GM18505 (cell line): ENCODE measurements at regions not wholly inside any gene's neighbourhood (a gene's known extent, or its start where the extent isn't known, plus 50 kb on each side); places are given as distances from the start of the nearest gene placed in this dataset.
"Not testable (repeated sequence)": the region's sequence is repeated elsewhere in the genome, so short reads cannot be mapped to it uniquely, and the experiment has no call there.

Experiments used
- ATAC-seq: cut with Tn5 transposase; IDR thresholded peaks from one replicate; pipeline ENCODE4 v1.9.1; 2021; ENCODE audit not compliant: unreplicated experiment
- POLR2A ChIP-seq: IDR thresholded peaks from 4 replicates; pipeline ENCODE4 v1.6.1; 2011; ENCODE audit warnings: borderline replicate concordance; ENCODE audit not compliant: insufficient read depth, insufficient read length; ENCODE audit errors: extremely low read depth

DNA sequence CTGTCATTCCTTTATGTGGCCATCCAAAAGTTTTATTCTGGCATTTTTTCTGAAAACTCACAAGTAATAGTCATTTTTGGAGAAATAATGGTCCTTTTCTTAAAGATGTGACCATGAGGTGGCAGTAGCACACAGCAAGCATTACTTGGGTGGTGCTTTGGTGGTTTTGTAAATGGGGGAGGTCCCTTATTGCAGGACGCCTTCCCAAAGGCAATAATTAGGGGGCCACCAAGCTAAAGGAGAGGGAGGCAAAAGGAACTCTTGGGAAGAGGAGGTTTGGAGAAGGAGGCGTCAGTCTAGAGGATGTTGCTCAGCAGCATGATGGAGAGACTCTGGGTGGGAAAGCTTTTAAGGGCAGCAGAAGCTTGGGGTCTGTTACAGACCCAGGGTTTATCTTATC lies 422.6 kb upstream of the MMS22L start:
- no peak for ATAC-seq
- no peak for TF ChIP-seq POLR2A

DNA sequence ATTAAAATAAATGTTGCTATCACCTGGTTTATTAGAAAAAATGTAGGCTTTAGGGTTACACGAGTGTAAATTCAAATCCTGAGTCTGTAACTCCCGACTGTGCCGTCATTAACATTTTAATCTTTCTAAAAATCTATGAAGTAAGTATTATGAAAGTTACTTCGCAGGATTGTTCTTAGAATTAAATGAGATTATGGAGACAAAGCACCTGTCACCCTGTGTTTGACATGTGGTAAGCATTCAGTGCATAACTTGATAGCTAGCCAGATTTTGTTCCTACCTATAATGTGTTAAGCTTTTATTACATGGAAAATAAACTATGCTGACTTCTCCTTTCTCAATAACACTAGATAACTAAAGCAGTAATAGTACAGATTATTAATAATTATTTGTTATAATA lies 429.7 kb upstream of the MMS22L start:
- no peak for ATAC-seq
- no peak for TF ChIP-seq POLR2A

DNA sequence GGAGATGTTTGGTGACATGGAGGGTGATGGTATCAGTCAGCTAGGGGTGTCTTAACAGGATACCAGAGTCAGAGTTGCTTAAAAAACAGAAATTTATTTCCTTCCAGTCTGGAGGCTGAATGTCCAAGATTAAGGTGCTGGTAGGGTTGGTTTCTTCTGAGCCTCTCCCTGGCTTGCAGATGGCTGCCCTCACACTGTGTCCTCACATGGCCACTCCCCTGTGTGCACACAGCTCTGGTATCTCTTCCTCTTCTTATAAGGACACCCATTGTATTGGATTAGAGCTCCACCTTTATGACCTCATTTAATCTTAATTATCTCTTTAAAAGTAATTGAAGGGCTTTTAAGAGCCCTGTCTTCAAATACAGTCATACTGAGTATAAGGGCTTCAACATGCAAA lies 431.8 kb upstream of the MMS22L start:
- no peak for ATAC-seq

DNA sequence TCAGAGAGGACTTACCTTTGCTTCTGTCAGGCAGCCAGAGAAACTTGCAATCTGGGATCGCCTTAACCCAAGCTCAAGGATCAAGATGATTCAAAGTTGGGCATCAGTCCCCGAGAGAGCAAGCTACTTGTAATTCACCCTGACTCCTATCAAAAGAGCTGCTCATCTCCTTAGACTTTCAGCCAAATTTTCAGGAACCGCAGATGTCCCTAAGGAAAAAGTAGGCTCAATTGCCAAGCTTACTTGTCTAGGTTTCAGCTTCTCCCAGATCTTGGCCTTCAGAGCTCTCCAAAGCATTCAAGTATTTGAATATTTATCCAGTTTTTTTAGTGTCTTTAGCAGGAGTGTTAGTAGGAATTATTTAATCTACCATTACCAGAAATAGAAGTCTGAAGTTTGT lies 434.1 kb upstream of the MMS22L start:
- no peak for TF ChIP-seq POLR2A
- ATAC-seq, result no peak

More for the DNA sequence above, 431.8 kb upstream of the MMS22L start:
- no peak for TF ChIP-seq POLR2A

DNA sequence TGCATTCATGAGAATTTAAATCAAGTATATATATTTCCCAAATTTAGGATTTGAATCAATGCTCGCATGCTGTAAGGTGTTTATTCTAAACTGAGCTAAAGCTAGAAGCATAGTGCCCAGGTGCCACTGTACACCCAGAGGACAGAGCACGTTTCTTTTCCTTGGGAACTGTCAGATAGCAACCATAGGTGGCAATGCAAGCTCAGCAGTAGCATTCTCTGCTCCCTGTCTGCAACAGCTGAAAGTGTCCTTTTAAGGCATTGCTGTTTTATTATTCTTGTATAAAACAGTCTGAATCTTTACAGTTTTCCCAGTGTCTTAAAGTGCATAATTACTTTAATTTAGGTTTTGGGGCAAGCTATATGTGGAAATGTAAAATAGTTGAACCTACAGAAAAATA lies 443.4 kb upstream of the MMS22L start:
- no peak for TF ChIP-seq POLR2A
- no peak for ATAC-seq

DNA sequence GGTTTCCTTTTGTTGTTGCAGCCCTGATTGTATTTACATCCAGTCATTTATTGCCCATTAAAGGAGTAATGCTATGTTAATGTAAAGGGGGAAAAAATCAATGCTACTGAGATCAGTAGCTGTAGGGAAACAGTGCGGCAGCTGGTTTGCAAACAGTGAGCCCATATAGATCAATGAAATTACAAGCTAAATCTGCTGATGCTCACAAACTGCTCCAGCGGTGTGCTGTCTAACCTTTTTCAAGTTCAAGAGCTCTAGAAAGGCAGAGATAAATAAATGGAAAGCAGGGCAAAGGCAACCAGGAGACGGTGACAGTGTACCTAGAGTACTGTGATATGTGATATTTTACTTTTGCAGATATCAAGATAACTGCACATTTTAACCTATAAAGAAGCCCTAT lies 449.0 kb upstream of the MMS22L start:
- TF ChIP-seq POLR2A, result no peak
- ATAC-seq, result no peak

DNA sequence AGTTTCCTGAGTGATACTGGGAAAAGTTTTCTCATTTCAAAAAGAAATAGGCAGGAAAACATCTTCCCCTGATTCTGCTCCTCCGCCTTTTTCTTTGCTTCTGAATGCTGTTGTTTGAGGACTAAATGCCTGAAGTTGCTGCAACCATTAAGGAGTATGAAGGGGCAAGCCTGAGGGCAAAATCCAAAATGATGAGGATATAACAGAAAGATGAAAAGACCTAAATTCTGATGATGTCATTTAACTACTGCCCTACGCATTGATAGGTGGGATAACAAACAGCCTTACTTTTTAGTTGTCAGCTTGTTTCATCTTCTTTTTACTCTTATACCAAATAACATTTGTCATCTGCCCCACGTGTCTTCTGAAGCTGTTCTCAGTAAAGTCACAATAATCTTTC lies 474.6 kb upstream of the MMS22L start:
- TF ChIP-seq POLR2A, result no peak
- ATAC-seq, result no peak

DNA sequence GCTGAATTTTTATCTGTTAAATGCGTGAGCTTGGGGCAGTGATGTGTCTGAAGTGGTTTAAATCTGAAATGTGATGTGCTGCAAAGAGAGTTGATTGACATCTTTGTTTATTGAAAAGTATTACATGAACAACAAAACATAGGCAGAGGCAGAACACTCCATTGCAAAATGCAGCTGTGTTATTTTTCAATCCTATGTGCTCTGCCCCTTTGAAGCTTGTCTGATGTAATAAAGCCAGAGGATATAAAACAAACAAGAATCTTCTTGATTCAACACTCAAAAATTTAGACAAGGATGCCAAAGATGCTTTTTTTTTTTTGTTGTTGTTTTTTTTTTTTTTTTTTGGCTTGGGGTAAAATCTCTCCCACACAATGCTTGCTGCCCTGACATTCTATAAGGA lies 482.4 kb upstream of the MMS22L start:
- ATAC-seq, result no peak
- TF ChIP-seq POLR2A, result no peak

DNA sequence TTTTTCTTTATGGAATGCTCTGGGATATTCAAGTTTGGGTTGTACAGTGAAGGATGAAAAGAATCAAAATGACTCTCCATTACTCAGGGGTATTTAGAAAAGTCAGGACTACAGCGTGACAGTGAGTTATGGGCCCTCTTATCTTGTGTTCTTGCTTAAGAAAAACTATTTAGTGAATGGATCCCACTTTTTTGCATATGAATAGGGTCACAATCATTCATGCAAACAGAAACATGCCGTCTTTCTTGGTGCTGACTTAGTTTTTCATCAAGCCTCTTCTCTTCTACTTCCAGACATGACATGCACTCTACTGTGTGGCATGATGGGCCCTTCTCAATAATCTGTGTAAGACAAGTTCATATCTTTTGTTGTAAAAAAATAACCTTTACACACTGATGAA lies 488.4 kb upstream of the MMS22L start:
- no peak for TF ChIP-seq POLR2A
- ATAC-seq, result no peak

DNA sequence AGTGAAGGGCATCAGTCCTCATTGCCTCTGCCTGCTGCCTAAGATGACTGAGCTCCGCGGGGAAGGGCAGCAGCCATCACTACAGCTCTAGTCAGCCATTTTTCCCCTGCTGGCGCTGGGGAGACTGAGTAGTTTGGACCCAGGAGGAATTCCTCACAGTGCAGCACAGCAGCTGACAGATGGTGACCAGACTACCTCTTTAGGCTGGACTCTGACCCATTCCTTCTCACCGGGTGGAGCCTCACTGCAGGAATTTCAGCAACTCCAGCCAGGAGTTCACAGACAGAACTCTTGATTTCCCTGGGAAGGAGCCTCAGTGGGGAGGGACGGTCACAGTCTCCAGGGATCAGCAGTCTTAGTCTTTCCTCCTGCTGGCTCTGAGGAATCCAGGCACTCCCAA lies 492.0 kb upstream of the MMS22L start:
- ATAC-seq, result no peak
- no peak for TF ChIP-seq POLR2A

DNA sequence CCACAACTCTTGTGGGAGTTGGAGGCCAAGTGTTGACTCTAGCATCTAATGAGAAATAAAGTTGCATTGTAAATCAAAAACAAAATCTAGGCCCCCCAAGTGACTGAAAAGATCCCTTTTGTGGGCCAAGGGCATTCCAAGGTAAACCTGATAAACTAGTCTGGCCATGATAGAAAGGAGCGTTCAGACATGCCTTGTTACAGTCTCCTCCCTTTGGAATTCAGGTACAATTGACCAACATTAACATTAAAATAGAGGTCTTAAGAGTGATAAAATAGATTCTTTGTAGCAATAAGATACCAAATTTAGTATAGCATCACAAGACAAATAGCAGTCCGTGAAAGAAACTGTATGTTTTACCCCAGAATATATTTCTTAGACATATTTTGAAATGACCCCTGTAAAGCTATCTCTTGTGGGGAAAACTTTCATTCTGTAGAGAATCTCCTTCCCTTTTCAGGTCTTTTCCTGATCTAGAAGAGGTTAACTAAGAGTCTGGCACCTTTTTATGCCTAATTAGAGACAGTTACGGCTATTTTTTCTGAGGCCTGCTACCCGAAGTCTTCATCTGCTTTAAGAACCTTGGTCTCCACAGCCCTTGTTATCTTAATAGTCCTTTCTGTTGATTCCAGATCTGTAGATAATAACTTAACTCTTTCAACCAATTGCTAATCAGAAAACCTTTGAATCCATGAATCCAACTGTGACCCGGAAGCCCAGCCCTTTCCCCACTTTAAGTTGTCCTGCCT lies 495.4 kb upstream of the MMS22L start:
- no peak for TF ChIP-seq POLR2A
- ATAC-seq, result no peak

DNA sequence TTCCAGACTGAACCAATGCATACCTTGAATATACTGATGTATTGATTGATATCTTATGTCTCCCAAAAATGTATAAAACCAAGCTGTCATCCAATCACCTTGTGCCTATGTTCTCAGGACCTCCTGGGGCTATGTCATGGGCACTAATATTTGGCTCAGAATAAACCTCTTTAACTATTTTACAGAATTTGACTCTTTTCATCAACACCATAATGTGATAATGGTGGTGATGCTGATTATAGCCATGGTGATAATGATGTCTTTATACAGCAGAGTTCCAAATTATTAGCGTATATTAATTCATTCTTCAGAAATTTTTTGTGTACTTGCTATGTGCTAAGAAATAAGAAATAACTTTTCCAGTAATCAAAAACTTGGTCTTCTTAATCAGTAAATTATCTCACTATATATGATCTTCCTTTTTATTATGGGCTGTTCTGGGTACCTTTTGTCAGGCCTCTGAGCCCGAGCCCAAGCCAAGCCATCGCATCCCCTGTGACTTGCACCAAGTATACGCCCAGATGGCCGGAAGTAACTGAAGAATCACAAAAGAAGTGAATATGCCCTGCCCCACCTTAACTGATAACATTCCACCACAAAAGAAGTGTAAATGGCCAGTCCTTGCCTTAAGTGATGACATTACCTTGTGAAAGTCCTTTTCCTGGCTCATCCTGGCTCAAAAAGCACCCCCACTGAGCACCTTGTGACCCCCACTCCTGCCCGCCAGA lies 496.2 kb upstream of the MMS22L start:
- ATAC-seq, result not testable (repeated sequence)

DNA sequence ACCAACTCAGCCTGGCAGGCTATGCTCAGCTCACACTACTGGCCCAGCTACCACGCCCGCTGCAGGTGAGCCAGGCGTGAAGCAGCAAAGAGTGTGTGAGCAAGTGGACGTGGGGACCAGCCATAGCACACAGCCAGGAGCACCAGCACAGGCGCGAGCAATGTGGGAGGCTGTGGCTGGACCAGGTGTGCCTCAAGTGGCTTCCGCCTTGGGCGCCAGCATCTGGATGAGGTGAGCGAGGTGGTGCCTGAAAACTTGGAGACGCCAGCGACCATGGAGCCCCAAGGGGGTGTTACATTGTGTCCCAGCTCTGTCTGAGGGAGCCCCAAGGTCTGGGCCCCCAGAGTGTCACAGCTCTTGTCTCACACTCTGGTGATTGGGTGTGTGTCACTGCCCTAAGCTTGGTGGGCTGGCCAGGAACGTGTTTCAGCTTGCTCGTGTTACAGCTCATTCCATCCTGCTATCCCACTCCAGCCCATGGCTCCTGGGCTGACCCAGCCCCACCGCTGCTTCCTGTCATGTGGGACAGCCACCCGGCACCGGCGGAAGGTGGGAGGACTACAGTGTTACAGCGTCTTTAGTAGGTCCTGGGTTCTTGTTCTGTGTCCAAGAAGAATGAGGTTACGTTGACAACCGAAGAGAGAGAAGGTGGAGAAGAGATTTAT lies 508.0 kb upstream of the MMS22L start:
- TF ChIP-seq POLR2A, result no peak
- no peak for ATAC-seq

DNA sequence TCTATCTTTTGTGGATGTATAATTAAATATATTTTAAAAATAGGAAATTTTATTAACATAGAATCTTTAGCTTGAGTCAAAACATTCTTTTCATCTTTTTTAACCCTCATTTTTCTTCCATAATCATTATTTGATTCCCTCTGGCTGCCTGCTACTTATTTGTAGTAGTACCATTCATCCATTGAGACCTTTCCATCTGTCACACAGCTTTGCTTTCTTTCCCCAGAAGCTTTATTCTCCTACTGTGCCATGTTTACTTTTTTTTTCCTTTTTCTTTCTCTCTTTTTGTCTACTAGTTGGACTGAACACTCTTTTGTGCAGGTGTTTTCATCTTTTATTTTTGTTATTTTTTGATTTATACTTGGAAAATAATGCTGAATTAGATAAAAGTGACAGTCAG lies 522.6 kb upstream of the MMS22L start:
- ATAC-seq, result no peak
- TF ChIP-seq POLR2A, result no peak
